ENCODE measurements at regions not wholly inside any gene's neighbourhood (a gene's known extent, or its start where the extent isn't known, plus 50 kb on each side); places are given as distances from the start of the nearest gene placed in this dataset.
A peak's percentile ranks its signal among the peaks of the same experiment; 100 is the strongest.

- in situ Hi-C loops (cut with HindIII; ENCODE audit: extremely low pct_ligation_motif_present, low pct_unique_long_range_greater_than_20kb): no loop called here
- Histone ChIP-seq H2AFZ (ENCODE audit: low read length) (no peak overlapping the region), H3K4me2 (ENCODE audit: low read depth, low read length) (no peak overlapping the region), H3K4me3 (replicated peaks in 1 of 3; ENCODE audit: insufficient read depth in 1 of 3, low read depth in 2 of 3, low read length in 3 of 3) (no peak overlapping the region), H4K20me1 (ENCODE audit: insufficient read depth, low read length) (no peaks in the 10 kb centered on the region), H3K4me1 (ENCODE audit: insufficient read depth, low read length) (peaks cover 9% of the 10 kb centered on the region; the same call in 1 of the 2 replicates), H3K79me2 (ENCODE audit: insufficient read depth, low read length) (no peaks in the 10 kb centered on the region), H3K27me3 (ENCODE audit: control insufficient read depth in 1 of 2, insufficient read depth in 2 of 2, low read length in 2 of 2) (no peaks in the 10 kb centered on the region), H3K36me3 (replicated peaks in 1 of 2; ENCODE audit: control insufficient read depth in 1 of 2, insufficient read depth in 2 of 2, low read length in 2 of 2) (no peaks in the 10 kb centered on the region), H3K27ac (ENCODE audit: extremely low read length, insufficient read depth, low read length) (no peak overlapping the region), H3K9ac (ENCODE audit: insufficient read depth, low read depth, low read length) (no peak overlapping the region), H3K9me3 (ENCODE audit: low read length) (no peaks in the 10 kb centered on the region)
- peak; percentile 100 for ATAC-seq
- intact Hi-C loops (cut with micrococcal nuclease; ENCODE audit: unreplicated experiment): loop anchor here (1.0 kb wide), 2 partner anchors 68 to 175 kb away; no protein-coding TSS in a partner anchor
- BruUV-seq (replicated peaks): no TSS peak
- peak; percentile 75 for DNase-seq (ENCODE audit: low spot score)
- 10% methylated on average over 5 of the region's 5 CpGs for WGBS (ENCODE audit: low lambda C conversion rate)
- POLR2A ChIA-PET: no interaction called here
- peak; percentile 77 for FAIRE-seq
- CTCF ChIA-PET (ENCODE audit: low intra/inter-chr PET ratio, low total read pairs): interaction anchor here (0.7 kb wide), 1 partner anchor 67 kb away, joined by 4 read pairs; no protein-coding TSS in a partner anchor
- no peak for TF ChIP-seq HINFP (CRISPR knock-in tag; IDR thresholded peaks at IDR 0.05; ENCODE audit: low read depth)
- no peak for TF ChIP-seq ARNT2 (CRISPR knock-in tag; IDR thresholded peaks at IDR 0.05; ENCODE audit: low read depth)
- TF ChIP-seq ZNF75D (CRISPR knock-in tag; IDR thresholded peaks at IDR 0.05; ENCODE audit: borderline replicate concordance): no peak
- no peak for TF ChIP-seq KAT7 (CRISPR knock-in tag; IDR thresholded peaks at IDR 0.05; ENCODE audit: borderline replicate concordance)
- no peak for TF ChIP-seq POLR2A (IDR thresholded peaks at IDR 0.05; ENCODE audit: insufficient read depth in 1 of 2, low read depth in 2 of 2, low read length in 2 of 2)
- TF ChIP-seq ZNF564 (CRISPR knock-in tag; IDR thresholded peaks at IDR 0.05): no peak
- no peak for TF ChIP-seq ATRX (CRISPR knock-in tag; IDR thresholded peaks at IDR 0.05; ENCODE audit: borderline replicate concordance)
- no peak for TF ChIP-seq HNRNPLL (IDR thresholded peaks at IDR 0.05; ENCODE audit: low read depth, low read length, poor library complexity, severe bottlenecking)
- no peak for TF ChIP-seq ZNF34 (CRISPR knock-in tag; IDR thresholded peaks at IDR 0.05; ENCODE audit: borderline replicate concordance)
- TF ChIP-seq ZNF510 (CRISPR knock-in tag; IDR thresholded peaks at IDR 0.05; ENCODE audit: low read depth): no peak
- no peak for TF ChIP-seq NFKB2 (CRISPR knock-in tag; IDR thresholded peaks at IDR 0.05; ENCODE audit: borderline replicate concordance)
- peak; percentile 94 for TF ChIP-seq SMC3 (IDR thresholded peaks at IDR 0.05; ENCODE audit: low read length)
- no peak for TF ChIP-seq TCF12 (IDR thresholded peaks at IDR 0.05)
- TF ChIP-seq TCF12 (CRISPR knock-in tag; IDR thresholded peaks at IDR 0.05): no peak
- TF ChIP-seq, protein P1, sequence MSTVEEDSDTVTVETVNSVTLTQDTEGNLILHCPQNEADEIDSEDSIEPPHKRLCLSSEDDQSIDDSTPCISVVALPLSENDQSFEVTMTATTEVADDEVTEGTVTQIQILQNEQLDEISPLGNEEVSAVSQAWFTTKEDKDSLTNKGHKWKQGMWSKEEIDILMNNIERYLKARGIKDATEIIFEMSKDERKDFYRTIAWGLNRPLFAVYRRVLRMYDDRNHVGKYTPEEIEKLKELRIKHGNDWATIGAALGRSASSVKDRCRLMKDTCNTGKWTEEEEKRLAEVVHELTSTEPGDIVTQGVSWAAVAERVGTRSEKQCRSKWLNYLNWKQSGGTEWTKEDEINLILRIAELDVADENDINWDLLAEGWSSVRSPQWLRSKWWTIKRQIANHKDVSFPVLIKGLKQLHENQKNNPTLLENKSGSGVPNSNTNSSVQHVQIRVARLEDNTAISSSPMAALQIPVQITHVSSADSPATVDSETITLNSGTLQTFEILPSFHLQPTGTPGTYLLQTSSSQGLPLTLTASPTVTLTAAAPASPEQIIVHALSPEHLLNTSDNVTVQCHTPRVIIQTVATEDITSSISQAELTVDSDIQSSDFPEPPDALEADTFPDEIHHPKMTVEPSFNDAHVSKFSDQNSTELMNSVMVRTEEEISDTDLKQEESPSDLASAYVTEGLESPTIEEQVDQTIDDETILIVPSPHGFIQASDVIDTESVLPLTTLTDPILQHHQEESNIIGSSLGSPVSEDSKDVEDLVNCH (CRISPR knock-in tag; IDR thresholded peaks at IDR 0.05): no peak
- TF ChIP-seq ZNF558 (CRISPR knock-in tag; IDR thresholded peaks at IDR 0.05; ENCODE audit: borderline replicate concordance): no peak
- no peak for TF ChIP-seq NFE2 (CRISPR knock-in tag; IDR thresholded peaks at IDR 0.05)
- TF ChIP-seq KDM1A (CRISPR knock-in tag; IDR thresholded peaks at IDR 0.05): peak; percentile 72; the same call in 1 of the 2 replicates
- TF ChIP-seq EZH2 (conservative IDR thresholded peaks at IDR 0.05; ENCODE audit: low read depth, low read length): no peak
- no peak for TF ChIP-seq LBX2 (CRISPR knock-in tag; IDR thresholded peaks at IDR 0.05; ENCODE audit: borderline replicate concordance)
- TF ChIP-seq ZNF337 (CRISPR knock-in tag; IDR thresholded peaks at IDR 0.05; ENCODE audit: borderline replicate concordance, low read depth): no peak
- TF ChIP-seq ZNF382 (CRISPR knock-in tag; IDR thresholded peaks at IDR 0.05; ENCODE audit: borderline replicate concordance): no peak
- peak; percentile 62; the same call in 1 of the 2 replicates for TF ChIP-seq MIER2 (CRISPR knock-in tag; IDR thresholded peaks at IDR 0.05)
- TF ChIP-seq CENPBD1 (CRISPR knock-in tag; IDR thresholded peaks at IDR 0.05; ENCODE audit: borderline replicate concordance, low read depth): no peak
Observed at GRCh38 chr12:85642808-85643207, 193.4 kb downstream of the RASSF9 start.

Data from HepG2 (cell line).